Loucy (cell line): ENCODE measurements at regions not wholly inside any gene's neighbourhood (a gene's known extent, or its start where the extent isn't known, plus 50 kb on each side); places are given as distances from the start of the nearest gene placed in this dataset.

Experiments used
- CTCF ChIP-seq: fragments of 200-600 bp; sonication (generic); conservative IDR thresholded peaks from 2 replicates; pipeline ENCODE4 v1.5.1; 2014; ENCODE audit warnings: mild to moderate bottlenecking, antibody characterized with exemption, low read length
- EZH2phosphoT487 ChIP-seq: fragments of 200-600 bp; IDR thresholded peaks from 2 replicates; pipeline ENCODE4 v1.6.1; 2018; ENCODE audit warnings: antibody characterized with exemption, mild to moderate bottlenecking, moderate library complexity, borderline replicate concordance

DNA sequence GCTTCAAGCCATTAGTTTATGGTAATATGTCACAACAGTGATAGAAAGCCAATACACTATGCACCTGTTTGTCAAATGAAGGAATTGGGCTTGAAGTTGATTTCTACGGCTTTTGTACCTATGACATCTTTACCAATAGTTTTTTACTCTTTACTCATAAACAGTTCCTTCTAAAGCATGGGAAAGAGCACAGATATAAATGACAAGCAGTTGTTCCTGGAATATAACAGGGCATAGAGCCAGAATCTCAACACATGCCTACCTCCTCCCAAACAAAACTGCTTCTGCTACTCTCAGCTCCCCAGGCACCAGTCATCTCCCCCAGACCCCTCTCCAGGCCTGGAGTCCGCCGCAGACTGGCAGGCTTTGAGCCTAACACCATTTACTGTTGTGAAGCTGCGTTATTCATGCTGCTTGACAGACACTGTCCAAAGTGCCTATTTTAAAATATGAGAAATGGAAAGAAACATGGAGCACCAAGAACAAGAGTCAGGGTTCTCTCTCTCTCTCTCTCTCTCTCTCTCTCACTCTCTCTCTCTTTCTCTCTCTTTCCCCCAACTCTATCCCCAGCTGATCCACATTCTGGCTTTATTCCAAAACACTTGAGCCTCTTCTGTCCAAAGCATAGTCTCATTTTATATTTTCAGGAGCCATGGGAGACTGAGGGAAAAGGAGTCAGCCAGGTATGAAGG lies 111.6 kb downstream of the ADRB2 start:
- TF ChIP-seq CTCF: no peak
- no peak for TF ChIP-seq EZH2phosphoT487
